ENCODE measurements at regions not wholly inside any gene's neighbourhood (a gene's known extent, or its start where the extent isn't known, plus 50 kb on each side); places are given as distances from the start of the nearest gene placed in this dataset.

- no peaks in the 10 kb centered on the region for H3K4me1 ChIP-seq
- H3K9me3 ChIP-seq: no peaks in the 10 kb centered on the region
- H3K27me3 ChIP-seq: no peaks in the 10 kb centered on the region
- TF ChIP-seq POLR2A (IDR thresholded peaks at IDR 0.05): no peak
- H3K27ac ChIP-seq: no peak overlapping the region
- no peak for DNase-seq
- H3K4me3 ChIP-seq: no peak overlapping the region
- intact Hi-C loops (cut with DNase I; ENCODE audit: low total_unique reads): no loop called here
- H3K36me3 ChIP-seq: no peaks in the 10 kb centered on the region
These were observed 1167.8 kb upstream of the PRKX start for GRCh38 chrX:4881277-4881676.

- intact Hi-C loops (cut with DNase I; ENCODE audit: low total_unique reads): no loop called here
- H3K9me3 ChIP-seq: no peaks in the 10 kb centered on the region
These were observed 1165.2 kb upstream of the PRKX start for GRCh38 chrX:4878640-4879039.

GRCh38 chrX:4876268-4876667 lies 1162.8 kb upstream of the PRKX start:
- TF ChIP-seq CTCF (IDR thresholded peaks at IDR 0.05): no peak
- no peak for TF ChIP-seq POLR2A (IDR thresholded peaks at IDR 0.05)
- H3K27me3 ChIP-seq: no peaks in the 10 kb centered on the region
- no peak overlapping the region for H3K27ac ChIP-seq
- no peaks in the 10 kb centered on the region for H3K9me3 ChIP-seq
- no peak overlapping the region for H3K4me3 ChIP-seq
- H3K4me1 ChIP-seq: no peaks in the 10 kb centered on the region
- intact Hi-C loops (cut with DNase I; ENCODE audit: low total_unique reads): no loop called here
- DNase-seq: no peak
- H3K36me3 ChIP-seq: no peaks in the 10 kb centered on the region

More at GRCh38 chrX:4878640-4879039, 1165.2 kb upstream of the PRKX start:
- no peaks in the 10 kb centered on the region for H3K4me1 ChIP-seq
- no peak overlapping the region for H3K4me3 ChIP-seq
- H3K36me3 ChIP-seq: no peaks in the 10 kb centered on the region
- TF ChIP-seq POLR2A (IDR thresholded peaks at IDR 0.05): no peak
- no peak for TF ChIP-seq CTCF (IDR thresholded peaks at IDR 0.05)
- no peak for DNase-seq
- no peaks in the 10 kb centered on the region for H3K27me3 ChIP-seq
- H3K27ac ChIP-seq: no peak overlapping the region

GRCh38 chrX:4851534-4851933 lies 1138.1 kb upstream of the PRKX start:
- no peak overlapping the region for H3K4me3 ChIP-seq
- no peak overlapping the region for H3K27ac ChIP-seq
- H3K9me3 ChIP-seq: no peaks in the 10 kb centered on the region
- no peaks in the 10 kb centered on the region for H3K27me3 ChIP-seq
- no peak for TF ChIP-seq POLR2A (IDR thresholded peaks at IDR 0.05)
- no peak for TF ChIP-seq CTCF (IDR thresholded peaks at IDR 0.05)
- no peaks in the 10 kb centered on the region for H3K4me1 ChIP-seq
- no peaks in the 10 kb centered on the region for H3K36me3 ChIP-seq
- intact Hi-C loops (cut with DNase I; ENCODE audit: low total_unique reads): no loop called here
- DNase-seq: no peak

- DNase-seq: no peak
- Histone ChIP-seq H3K9me3 (no peaks in the 10 kb centered on the region), H3K4me1 (no peaks in the 10 kb centered on the region), H3K27ac (no peak overlapping the region), H3K4me3 (no peak overlapping the region), H3K36me3 (no peaks in the 10 kb centered on the region), H3K27me3 (no peaks in the 10 kb centered on the region)
- intact Hi-C loops (cut with DNase I; ENCODE audit: low total_unique reads): no loop called here
- TF ChIP-seq POLR2A (IDR thresholded peaks at IDR 0.05) (no peak), CTCF (IDR thresholded peaks at IDR 0.05) (no peak)
These were observed 1136.9 kb upstream of the PRKX start for GRCh38 chrX:4850312-4850711.

- Histone ChIP-seq H3K27ac (no peak overlapping the region), H3K4me3 (no peak overlapping the region), H3K4me1 (no peaks in the 10 kb centered on the region), H3K9me3 (no peaks in the 10 kb centered on the region), H3K27me3 (no peaks in the 10 kb centered on the region), H3K36me3 (no peaks in the 10 kb centered on the region)
- DNase-seq: no peak
- TF ChIP-seq POLR2A (IDR thresholded peaks at IDR 0.05): no peak
- no peak for TF ChIP-seq CTCF (IDR thresholded peaks at IDR 0.05)
- intact Hi-C loops (cut with DNase I; ENCODE audit: low total_unique reads): no loop called here
These were observed 1130.9 kb upstream of the PRKX start for GRCh38 chrX:4844376-4844775.

Data from uterus (tissue), 3 donors.